HG03469 (cell line): ENCODE measurements at regions not wholly inside any gene's neighbourhood (a gene's known extent, or its start where the extent isn't known, plus 50 kb on each side); places are given as distances from the start of the nearest gene placed in this dataset.
A peak's percentile ranks its signal among the peaks of the same experiment; 100 is the strongest.

Experiments
- ATAC-seq: cut with Tn5 transposase; IDR thresholded peaks from one replicate; pipeline ENCODE4 v1.9.1; 2021; ENCODE audit warnings: mild to moderate bottlenecking, moderate library complexity, moderate number of reproducible peaks; ENCODE audit not compliant: unreplicated experiment

DNA sequence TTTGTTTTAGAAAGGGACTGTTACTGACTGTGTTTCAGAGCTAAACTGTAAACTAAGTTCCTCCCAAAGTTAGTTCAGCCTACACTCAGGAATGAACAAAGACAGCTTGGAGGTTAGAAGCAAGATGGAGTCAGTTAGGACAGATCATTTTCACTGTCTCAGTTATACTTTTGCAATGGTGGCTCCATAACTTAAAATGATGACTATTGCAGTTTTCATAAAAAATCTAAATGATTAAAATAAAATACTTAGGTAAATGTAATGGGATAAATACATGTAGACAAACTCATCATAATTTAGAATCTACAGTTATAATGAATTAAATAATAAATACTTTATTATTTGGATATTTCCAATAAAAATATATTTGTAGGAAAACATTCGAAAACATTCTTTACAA is 590.6 kb downstream of the EPHA7 start:
- ATAC-seq: no peak

DNA sequence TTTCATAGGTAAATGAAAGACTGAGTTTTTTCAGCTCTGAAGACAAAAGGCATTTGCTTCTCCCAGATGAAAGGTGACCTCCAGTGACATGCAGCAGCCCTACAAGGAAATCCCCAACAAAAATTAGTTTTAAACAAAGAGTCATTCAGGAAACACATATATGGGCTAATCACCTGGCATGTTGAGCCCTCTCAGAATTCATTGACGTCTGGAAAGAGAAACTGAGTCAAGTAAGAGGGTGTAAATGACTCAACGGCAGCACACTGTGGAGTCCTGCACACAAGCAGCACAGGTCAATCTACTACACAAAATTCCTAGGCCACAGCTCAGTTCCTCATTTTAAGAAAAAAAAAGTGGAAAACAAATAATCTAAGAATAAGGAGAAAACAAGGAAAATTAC is 592.3 kb downstream of the EPHA7 start:
- ATAC-seq: no peak

DNA sequence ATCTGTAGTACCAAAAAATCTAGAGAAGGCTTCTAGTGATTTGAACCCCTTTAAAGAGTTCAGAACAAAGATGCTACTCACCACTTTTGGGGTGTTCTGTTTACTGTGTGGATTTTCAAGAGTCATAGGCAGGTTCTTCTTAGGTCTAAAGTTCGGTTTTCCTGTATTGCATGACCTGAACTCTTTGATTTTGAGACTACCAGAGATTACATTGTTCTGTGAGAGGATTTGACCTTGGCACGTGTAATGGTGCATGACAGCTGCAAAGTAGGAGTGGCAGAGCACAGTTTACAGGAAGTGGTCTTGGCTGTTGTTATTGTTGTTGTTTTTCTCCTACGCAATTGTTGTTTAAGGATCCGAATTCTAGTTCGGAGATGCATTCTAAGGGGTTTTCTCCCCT is 592.7 kb downstream of the EPHA7 start:
- no peak for ATAC-seq

DNA sequence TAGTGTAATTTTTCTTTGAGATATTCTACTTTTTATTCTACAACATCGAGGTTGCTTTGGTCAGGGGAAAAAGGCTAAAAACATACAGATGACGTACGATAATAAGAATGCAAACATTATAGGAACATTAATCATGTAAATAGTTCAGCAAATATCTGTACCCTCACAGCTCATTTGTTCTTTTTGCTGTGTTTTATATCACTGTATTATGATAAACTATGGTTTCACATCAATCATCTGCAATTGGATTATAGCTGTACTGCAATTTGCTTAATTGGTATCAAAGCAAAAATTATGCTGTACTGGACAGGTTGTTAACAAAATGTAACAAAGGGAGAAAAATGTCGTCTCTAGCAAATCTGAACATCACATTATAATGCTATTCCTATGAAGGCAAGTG is 597.1 kb downstream of the EPHA7 start:
- ATAC-seq: no peak

DNA sequence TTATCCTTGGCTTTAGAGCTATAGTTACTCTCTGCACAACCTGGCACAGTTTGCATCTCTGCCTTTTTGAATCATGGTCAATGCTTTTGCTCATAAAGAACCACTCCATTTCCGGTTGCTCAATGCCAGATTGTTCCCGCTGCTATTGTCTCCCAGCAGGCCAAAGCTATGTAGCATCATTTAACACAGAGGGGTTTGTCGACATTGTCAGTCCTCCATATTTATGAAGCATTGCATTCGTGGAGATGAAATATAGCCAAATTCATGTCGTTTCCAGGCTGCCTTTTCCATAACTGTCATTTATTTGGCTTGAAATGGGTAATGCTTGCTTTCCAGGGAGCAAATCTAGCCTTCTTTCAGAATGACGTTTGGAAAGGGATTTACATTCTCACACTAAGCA is 598.8 kb downstream of the EPHA7 start:
- ATAC-seq: no peak

DNA sequence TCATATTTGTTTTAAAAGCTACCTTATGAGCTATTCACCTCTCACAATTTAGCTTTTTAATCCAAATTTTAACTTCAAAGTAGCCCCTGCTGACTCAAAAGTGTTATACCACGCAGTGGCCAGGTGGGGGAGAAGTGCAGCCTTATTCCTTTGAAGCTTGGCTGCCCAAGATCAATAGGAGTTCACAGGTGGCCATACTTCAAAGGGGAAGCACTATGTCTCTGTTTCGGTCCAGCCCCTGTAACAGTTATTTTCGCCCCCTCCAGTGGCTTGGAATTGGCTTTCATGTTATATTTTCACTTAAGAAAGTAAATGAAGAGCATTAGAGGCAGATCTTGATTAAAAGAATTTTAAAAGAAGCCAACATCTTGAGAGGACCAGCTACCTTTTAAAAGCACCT is 608.4 kb downstream of the EPHA7 start:
- ATAC-seq: peak; percentile 98

DNA sequence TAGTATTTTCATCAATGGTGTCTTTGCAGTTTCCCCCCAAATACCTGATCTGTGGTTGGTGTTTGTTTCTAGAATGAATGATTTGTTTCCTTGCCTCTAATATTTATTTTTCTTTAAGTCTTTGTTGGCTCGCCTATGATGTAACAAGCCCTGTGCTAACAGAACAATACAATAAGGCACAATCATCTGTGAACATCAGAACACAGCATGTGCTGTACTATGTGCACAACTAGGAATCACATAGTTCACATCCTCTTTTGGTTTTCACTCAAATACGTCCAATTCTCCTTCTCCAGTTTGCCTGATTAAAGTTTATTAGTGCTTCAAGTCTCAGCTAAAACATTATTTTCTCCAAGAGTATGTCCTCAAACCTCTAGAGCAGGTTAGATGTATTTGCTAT is 613.1 kb downstream of the EPHA7 start:
- ATAC-seq: no peak

DNA sequence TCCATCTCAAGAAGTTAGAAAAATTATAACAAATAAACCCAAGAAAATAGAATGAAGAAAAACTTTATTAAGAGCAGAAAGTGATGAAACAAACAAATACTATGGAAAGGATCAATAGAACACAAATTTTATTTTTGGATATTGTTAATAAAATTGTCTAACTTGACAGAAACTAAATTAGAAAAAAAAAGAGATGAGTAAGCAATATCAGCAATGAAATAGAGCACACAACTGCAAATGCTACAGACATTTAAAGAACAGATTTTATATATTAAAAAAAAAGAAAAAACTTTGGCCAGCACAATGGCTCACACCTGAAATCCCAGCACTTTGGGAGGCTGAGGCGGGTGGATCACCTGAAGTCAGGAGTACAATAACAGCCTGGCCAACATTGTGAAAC is 628.0 kb downstream of the EPHA7 start:
- ATAC-seq: no peak

DNA sequence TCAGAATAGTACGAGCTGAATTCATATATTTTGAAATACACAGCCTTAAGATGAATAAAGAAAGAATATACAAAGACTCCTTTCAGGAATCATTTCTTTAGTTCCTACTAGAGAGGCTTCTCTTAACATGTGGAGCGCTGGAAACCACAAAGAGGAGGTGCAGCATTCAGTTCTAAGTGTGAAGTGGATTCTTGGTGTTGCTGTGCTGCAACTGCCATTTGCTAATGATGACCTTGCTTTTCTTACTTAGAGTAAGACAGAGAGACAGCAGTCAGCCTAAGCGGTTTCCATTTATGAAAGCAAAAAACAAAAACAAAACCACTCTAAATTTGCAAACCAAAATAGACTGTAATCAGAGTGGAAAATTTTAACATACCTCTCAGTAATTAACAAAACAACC is 629.0 kb downstream of the EPHA7 start:
- no peak for ATAC-seq

DNA sequence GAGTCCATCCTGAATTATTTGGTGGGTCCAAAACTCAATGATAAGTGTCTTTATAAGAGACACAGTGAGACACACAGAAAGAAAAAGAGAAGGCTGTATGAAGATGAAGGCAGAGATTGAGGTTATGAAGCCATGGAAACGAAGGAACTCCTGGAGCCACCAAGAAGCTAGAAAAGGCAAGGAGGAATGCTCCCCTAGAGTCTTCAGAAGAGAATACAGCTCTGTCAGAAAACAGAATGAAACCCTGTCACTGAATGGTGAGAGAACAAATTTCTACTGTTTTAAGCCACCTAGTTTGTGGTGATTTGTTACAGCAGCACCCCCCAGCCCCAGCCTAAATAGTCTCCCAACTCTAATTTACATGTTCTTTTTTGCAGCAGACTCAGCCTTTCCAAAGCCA is 635.1 kb downstream of the EPHA7 start:
- ATAC-seq: no peak

DNA sequence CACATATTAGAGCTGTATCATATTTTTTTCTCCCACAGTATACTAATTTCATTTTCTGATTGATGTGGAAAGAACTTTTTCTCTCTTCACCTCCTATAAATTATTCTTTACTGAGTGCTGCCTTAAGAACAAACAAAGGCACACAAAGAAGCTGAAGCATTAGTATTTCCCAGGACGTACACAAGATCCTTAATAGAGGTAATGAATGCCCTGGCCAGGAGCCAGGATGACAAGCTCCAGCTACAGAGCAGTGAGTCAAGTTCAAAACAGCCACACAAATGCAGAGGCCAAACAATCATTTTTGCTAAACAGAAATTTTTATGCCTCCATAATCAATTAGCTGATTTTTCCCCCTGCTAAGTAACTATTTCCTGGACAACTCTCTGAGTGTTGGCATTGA is 639.6 kb downstream of the EPHA7 start:
- no peak for ATAC-seq

DNA sequence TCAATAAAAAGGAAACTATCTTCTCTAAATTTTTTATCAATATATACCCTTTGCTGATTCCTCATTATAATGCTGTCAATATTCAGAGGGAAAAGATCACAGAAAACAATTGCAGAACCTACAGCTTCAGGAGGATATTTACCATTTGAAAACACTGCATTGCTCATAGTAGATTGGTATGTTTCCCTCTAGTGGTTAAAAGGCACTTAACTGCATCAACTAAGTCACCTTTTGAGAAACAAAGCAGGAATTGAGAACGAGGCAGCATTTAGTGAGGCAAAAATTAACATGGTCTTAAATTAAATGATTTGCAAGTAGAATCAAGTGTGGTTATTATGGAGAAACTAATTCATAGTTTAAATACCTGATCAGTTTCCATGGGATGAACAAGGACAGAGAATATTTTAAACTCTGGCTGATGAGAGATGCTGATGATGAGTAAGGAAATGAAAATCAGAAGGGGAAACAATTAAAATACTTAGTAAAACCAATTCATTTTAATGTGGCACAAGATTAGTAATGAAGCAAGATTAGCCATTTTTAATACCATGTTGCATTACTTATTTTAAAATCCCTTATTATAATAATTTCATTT is 642.1 kb downstream of the EPHA7 start:
- peak; percentile 56 for ATAC-seq

DNA sequence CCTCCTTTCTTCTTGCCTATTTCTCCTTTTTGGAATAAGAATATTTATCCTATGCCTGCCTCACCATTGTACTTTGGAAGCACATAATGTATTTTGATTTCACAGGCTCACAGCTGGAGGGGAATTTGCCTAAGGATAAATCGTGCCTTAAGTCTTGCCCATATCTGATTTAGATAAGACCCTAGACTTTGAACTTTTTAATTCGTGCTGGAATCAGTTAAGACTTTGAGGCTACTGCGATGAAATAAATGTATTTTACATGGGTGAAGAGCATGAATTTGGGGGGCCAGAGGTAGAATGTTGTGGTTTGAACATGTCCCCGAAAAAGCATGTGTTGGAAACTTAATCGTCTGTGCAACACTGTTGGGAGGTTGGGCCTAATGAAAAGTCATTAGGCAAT is 648.8 kb downstream of the EPHA7 start:
- no peak for ATAC-seq

DNA sequence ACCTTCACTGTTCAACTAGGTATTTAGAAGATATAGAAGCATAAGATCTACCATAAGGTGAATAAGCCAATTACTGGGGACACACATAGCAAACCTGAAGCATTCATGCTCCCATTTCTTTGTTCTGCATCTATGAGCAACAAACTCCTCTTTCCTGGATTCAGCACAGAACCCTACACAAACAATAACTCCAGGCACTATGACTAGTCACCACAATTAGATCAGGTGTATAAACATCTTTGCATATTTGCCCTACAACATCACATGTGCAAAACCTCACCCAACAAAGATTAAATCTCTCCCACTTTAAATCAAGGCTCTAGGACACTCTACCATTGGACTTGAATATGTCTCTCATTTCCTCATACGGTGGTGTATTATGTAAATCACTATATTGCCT is 652.3 kb downstream of the EPHA7 start:
- ATAC-seq: no peak

DNA sequence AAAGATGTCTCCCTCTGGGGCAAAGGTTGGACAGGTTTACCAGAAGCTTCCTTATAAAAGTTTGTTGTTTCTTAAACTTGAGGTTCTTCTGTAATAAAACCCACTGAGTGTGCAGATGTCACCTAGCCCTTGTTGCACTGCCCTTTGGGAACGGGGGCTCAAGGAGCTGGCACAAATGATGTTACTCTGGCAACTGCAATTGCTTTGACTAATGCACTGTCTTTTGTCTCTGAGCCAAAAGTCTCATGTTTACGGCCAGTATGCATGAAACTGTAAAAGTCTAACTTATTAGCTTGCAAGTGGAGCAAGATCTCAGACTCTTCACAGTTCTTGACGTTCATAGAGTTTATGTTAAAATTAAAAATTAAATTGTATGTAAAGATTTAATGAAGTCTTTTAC is 655.7 kb downstream of the EPHA7 start:
- no peak for ATAC-seq

DNA sequence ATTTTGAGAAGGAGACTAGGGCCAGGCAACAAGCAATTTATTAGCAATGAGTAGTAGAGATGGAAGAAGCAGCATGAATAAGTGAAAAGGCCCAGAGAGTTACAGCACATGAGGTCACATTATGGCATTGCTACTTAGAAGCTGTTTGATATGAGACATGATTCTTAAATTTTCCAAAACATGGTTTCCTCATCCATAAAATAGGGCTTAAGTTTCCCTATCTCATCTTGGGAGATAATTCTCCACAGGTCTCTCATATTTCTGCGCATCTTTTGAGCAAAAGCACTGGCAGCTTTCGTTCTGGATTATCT is 656.1 kb downstream of the EPHA7 start:
- no peak for ATAC-seq

DNA sequence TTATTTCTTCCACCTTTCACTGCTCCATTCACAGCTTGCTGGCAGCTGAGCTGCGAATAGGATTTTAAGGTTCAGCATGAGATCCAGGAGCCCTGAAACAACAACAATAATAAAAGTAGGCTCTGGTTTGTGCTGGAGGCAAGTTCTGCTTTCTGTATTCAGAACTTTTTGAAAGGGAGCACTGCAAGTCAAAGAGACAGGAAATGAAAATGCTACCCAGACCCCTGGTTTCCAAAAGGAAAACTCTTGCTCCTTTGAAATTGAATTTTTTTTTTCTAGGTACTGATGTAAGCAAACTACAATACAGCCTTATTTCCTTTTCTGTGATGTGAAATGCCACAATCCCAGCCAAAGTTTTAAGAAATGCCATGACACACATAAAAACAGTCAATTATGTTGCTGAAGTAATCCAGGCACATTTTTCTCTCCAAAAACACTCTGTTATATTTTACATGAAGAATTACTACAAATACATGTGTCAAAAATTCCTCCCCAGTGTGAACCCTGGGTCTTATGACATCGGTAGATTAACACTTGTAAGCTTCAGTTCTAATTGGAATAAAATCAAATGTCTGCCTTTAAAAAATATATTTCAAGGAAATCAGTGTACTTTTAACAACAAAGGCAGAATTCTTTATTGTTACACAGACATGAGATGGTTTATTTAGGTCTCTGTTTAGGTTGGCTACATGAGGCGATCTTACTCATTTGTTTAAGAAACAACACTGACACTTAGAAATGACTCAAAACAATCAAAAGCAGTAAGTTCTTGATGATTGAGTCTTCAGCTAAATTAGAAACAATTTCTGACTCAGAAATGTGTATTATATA is 656.7 kb downstream of the EPHA7 start:
- ATAC-seq: no peak

DNA sequence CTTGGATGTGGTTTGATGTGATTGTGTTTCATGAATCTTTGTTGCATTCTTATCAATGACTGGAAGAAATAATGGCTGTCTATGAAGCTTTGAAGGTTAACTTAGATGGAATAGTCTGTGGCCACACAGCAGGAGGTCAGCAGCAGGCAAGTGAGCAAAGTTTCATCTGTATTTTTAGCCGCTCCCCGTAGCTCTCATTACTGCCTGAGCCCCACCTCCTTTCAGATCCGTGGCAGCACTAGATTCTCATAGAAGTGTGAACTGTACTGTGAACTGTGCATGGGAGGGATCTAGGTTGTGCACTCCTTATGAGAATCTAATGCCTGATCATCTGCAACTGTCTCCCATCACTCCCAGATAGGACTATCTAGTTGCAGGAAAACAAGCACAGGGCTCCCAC is 660.2 kb downstream of the EPHA7 start:
- ATAC-seq: no peak

DNA sequence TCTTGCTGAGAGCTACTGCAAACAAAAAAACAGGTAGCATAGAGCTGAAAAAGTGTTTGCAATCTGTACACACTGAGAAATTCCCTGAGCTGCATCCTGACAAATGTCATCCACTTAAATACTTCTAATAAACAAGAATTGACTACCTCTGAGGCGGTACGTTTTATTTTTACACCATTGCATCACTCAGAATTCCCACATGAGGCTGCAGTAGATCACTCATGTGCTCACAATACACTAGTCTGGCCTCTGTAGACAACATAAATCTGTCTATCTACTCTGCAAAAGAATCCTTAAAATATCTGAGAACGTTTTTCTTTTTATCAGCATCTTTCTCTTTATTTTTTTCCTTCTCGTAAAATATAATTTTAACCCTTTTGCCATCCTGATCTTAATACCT is 661.4 kb downstream of the EPHA7 start:
- ATAC-seq: no peak

DNA sequence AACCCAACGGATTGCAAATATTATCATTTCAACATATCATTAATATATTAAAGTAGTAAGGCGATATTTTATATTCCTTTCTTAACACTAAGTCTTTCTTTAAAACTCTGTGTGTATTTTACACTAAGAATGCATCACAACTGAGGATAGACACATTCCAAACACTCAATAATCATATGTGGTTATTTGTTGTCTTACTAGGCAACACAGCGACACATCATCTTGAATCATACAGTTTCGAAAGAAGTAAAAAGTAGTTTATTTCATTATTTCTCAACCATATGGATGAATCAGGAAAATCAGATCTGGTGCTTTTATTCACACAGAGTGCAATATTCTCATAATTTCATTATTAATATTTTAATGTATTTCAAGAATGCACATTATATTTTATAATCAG is 662.4 kb downstream of the EPHA7 start:
- no peak for ATAC-seq

DNA sequence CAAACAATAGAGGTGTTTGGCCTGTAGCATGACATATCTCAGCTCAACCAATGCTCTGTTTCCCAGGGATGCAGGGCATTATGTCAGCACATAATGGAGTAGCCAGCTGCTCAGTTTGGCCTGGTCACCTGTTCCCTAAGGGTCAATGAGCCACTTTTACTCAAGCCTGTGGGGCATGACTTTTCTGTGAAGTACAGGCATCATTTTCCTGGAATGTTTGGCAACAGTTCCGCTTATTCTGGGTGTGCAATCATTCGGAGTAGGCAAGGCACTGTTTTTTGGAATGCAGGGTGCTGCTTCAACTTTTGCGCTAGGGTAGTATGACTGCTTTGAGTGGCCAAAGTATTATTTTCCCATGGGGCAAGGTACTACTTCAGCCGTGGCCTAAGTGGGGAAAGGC is 665.4 kb downstream of the EPHA7 start:
- no peak for ATAC-seq

DNA sequence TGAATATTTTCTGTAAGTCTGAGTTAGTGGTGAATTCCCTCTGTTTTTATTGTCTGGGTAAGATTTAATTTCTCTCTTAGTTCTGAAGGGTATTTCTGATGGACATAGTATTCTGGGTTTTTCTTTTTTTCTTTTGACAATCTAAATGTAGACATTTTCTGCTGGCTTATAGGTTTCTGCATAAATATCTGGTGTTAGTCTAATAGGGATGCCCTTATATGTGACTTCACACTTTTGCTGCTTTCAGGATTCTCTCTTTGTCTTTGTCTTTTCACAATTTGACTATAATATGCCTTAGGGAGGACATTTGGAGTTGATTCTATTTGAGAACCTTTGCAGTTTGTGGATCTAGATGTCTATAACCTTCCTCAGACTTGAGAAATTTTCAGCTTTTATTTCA is 667.2 kb downstream of the EPHA7 start:
- no peak for ATAC-seq

DNA sequence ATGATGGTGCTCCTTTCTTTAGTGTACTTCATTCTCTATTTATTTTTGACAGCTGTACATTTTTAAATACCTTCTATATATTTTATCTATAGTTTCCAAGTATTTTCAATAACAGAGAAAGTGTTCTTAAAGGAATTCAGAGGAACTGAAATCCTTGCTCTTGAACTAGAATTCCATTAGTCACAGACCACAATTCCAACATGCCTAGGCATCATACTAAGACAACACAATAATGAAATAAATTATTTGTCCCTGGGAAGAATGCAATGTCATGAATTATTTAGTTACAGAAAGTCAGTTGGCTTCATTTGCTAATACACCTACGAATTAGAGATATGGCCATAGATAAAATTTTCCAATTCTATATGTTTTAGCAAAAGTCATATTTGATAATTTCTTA is 671.2 kb downstream of the EPHA7 start:
- ATAC-seq: no peak
